GM12874 (cell line): ENCODE measurements at regions not wholly inside any gene's neighbourhood (a gene's known extent, or its start where the extent isn't known, plus 50 kb on each side); places are given as distances from the start of the nearest gene placed in this dataset.

Source experiments
- TF ChIP-seq, protein P1 (sequence below): IDR thresholded peaks from 2 replicates; pipeline ENCODE4 v1.5.1; 2011; ENCODE audit warnings: low read depth, mild to moderate bottlenecking, control low read depth, low read length, moderate library complexity; ENCODE audit not compliant: insufficient read depth

DNA sequence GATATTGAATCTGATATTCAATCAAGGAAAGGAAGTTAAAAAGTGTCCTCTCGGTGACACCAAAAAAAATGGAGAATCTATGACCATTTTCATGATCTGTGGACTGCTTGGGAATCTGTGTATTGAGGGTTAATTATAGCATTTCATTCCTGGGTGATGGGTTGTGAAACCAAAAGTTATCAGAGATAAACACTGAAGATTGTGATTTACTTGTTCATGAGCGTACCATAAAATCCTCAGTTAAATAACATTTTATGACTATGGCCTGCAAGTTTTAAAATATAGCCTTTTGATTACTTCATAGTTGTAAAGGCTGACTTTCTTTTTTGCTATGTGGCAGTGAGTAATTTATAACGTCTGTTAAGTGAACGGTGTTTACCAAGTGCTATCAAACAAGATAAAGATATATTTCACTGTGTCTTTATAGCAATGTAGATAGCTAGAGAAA lies 267.9 kb upstream of the SEMA6A start:
- TF ChIP-seq, protein P1, sequence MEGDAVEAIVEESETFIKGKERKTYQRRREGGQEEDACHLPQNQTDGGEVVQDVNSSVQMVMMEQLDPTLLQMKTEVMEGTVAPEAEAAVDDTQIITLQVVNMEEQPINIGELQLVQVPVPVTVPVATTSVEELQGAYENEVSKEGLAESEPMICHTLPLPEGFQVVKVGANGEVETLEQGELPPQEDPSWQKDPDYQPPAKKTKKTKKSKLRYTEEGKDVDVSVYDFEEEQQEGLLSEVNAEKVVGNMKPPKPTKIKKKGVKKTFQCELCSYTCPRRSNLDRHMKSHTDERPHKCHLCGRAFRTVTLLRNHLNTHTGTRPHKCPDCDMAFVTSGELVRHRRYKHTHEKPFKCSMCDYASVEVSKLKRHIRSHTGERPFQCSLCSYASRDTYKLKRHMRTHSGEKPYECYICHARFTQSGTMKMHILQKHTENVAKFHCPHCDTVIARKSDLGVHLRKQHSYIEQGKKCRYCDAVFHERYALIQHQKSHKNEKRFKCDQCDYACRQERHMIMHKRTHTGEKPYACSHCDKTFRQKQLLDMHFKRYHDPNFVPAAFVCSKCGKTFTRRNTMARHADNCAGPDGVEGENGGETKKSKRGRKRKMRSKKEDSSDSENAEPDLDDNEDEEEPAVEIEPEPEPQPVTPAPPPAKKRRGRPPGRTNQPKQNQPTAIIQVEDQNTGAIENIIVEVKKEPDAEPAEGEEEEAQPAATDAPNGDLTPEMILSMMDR, result no peak

DNA sequence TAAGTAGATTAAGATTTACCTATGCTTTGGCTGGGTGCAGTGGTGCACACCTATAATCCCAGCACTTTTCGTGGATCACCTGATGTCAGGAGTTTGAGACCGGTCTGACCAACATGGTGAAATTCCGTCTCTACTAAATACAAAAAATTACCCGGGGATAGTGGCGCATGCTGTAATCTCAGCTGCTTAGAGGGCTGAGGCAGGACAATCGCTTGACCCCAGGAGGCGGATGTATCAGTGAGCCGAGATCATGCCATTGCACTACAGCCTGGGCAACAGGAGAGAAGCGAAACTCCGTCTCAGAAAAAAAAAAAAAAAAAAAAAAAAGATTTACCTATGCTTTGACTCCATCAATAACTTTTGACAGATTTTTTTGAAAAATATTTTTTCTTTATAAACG lies 267.1 kb upstream of the SEMA6A start:
- TF ChIP-seq, protein P1, result no peak

DNA sequence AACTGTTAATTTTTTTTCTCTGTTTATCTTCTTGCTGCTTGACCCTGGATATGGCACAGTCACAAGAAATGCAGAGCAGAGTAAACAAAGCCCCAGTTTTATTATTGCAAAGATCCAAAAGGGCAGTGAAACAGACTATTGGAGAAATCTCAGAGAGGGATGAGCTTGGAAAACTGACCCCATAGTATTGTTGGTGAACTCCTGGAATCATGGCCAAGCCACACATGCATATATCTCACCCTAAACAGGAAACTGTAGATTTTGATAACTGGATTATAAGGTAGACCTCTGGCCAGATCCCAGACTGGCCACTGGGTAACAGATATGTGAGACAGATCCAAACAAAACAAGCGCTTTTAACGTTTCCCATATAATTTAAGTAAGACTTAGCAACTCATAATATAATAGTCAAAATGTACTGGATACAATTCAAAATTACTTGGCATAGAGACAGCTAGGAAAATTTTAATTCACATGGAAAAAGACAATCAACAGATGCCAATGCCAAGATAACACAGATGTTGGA lies 263.5 kb upstream of the SEMA6A start:
- TF ChIP-seq, protein P1, result no peak

DNA sequence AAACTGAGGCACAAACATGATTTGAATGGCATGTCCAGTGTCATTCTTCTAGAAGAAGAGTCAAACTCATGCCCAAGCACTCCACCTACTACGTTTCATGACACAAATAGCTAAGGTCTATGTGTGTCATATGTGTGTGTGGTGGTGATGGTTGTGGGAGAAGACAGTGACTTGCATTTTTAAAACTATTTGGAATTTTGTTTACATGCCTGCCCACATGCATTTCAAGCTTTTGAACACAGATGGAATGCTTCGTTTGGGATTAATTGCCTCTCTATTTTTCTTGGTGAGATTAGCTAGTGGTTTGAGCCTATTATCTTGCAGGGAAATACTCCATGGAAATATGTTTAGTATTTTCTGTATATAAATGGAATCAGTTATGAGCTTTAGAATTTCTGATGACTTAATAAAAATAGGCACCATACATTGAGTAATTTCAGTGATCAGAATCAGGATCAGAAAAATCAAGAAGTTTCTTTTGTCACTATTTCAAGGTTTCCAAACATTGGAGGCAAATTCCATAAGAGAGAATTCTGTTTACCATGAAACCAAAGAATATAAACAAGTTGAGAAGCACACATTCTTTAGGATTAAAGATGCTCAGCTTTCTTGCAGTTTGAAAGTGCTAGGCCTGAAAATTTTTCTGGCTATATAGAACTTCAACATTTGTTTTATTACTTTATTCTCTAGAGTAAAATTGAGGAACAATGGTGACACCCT lies 260.3 kb upstream of the SEMA6A start:
- TF ChIP-seq, protein P1, result no peak

DNA sequence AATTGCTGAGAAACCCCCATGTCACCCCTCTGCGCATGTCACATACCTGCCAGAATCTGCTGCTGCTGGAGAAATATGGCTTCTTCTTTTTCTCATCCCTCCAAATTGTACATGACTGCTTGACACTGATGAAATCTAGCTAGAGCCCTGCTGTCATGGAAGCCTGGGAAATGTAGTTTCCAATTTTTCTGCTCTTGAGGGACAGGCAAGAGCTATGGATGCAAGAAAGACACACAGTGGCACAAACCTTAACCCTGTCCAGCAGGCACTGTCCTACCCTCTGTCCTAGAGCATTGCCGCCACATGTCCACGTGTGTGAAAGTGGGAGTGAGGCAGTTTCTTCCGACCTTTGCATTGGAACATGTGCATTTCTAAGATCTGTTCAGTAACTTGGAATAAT lies 255.5 kb upstream of the SEMA6A start:
- TF ChIP-seq, protein P1, result no peak

DNA sequence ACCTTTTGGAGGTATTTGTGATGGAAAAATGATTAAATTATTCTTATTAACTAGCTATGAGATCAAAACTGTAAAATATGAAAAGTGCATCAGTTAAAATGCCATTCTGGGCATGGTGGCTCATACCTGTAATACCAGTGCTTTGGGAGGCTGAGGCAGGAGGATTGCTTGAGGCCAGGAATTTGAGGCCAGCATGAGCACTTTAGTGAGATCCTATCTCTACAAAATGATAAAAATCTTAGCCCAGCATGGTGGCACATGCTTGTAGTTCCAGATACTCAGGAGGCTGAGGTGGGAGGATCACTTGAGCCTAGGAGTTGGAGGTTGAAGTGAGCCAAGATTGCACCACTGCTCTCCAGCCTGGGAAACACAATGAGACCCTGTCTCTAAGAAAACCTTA lies 252.5 kb upstream of the SEMA6A start:
- TF ChIP-seq, protein P1, result no peak

DNA sequence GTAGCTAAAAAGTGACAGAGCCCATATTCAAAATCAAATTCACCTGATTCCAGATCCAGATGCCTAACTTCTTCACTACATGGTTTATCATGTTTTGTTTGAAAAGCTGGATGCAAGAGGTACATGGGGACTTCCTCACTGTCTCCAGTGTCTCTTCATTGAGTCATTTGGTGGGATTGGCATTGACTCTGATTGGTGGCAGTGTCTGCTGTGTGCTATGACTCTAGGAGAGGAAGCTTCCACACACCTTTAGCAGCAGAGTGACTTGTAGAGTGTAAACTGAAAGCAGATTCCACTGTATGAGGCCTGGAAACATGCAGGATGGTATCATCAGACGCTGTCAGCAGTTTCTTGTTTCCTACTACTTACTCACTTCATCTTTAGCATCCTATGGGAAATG lies 250.9 kb upstream of the SEMA6A start:
- TF ChIP-seq, protein P1, result no peak
